ENCODE measurements at regions not wholly inside any gene's neighbourhood (a gene's known extent, or its start where the extent isn't known, plus 50 kb on each side); places are given as distances from the start of the nearest gene placed in this dataset.
"Not testable (repeated sequence)": the region's sequence is repeated elsewhere in the genome, so short reads cannot be mapped to it uniquely, and the experiment has no call there.

DNA sequence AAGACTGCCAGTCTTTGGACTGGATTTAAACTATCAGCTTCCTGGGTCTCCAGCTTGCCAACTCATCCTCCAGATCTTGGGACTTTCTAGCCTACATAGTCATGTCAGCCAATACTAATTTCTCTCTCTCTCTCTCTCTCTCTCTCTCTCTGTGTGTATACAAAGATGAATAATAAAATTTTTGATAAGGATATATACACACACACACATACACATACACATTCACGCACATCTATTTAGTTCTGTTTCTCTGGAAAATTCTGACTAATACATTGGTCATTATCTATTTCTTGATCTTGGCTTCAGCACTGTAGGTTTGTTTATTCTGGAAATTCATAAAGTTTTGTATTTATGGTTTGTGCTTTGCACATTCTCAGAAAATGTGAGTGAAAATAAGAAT, 1606.2 kb upstream of the NUDT12 start:
- Histone ChIP-seq H3K27me3 (replicated peaks; ENCODE audit: insufficient read depth, low read depth, low read length, poor library complexity) (no peaks in the 10 kb centered on the region), H3K27ac (ENCODE audit: low read depth, low read length, poor library complexity, severe bottlenecking) (no peak overlapping the region), H3K4me1 (ENCODE audit: insufficient read depth, low read length, poor library complexity, severe bottlenecking) (no peaks in the 10 kb centered on the region), H3K36me3 (ENCODE audit: insufficient read depth, low read length, poor library complexity, severe bottlenecking) (no peaks in the 10 kb centered on the region), H3K9me3 (ENCODE audit: low read depth, low read length, poor library complexity, severe bottlenecking) (no peaks in the 10 kb centered on the region), H3K4me3 (ENCODE audit: low read depth, low read length, poor library complexity, severe bottlenecking) (no peak overlapping the region)
- no peak for DNase-seq (ENCODE audit: low spot score)
- TF ChIP-seq, protein P1, sequence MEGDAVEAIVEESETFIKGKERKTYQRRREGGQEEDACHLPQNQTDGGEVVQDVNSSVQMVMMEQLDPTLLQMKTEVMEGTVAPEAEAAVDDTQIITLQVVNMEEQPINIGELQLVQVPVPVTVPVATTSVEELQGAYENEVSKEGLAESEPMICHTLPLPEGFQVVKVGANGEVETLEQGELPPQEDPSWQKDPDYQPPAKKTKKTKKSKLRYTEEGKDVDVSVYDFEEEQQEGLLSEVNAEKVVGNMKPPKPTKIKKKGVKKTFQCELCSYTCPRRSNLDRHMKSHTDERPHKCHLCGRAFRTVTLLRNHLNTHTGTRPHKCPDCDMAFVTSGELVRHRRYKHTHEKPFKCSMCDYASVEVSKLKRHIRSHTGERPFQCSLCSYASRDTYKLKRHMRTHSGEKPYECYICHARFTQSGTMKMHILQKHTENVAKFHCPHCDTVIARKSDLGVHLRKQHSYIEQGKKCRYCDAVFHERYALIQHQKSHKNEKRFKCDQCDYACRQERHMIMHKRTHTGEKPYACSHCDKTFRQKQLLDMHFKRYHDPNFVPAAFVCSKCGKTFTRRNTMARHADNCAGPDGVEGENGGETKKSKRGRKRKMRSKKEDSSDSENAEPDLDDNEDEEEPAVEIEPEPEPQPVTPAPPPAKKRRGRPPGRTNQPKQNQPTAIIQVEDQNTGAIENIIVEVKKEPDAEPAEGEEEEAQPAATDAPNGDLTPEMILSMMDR (conservative IDR thresholded peaks at IDR 0.05; ENCODE audit: low read depth, low read length): no peak
- no peak for TF ChIP-seq EZH2 (IDR thresholded peaks at IDR 0.05; ENCODE audit: borderline replicate concordance, low read depth, low read length, poor library complexity, severe bottlenecking)
- POLR2A ChIA-PET (ENCODE audit: low non-redundant PET): no interaction called here
- CTCF ChIA-PET: no interaction called here
- BruUV-seq (replicated peaks): no TSS peak
- intact Hi-C loops (cut with micrococcal nuclease; ENCODE audit: unreplicated experiment): no loop called here

DNA sequence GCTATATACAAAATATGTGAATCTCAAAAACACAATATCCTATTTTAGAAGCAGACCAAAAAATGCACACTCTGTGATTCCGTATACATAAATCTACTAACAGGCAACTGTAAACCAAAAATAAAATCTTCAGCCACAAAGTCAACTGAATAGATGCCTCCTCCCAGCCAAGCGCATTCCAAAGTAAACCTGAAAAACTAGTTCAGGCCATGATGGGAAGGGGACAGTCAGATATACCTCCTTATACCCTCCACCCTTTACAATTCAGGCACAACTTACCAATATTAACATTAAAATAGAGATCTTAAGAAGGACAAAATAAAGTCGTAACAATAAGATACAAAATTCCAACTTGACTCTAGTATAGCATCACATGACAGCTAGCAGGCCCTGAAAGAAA, 1604.5 kb upstream of the NUDT12 start:
- BruUV-seq (replicated peaks): no TSS peak
- POLR2A ChIA-PET (ENCODE audit: low non-redundant PET): no interaction called here
- Histone ChIP-seq H3K4me3 (ENCODE audit: low read depth, low read length, poor library complexity, severe bottlenecking) (no peak overlapping the region), H3K4me1 (ENCODE audit: insufficient read depth, low read length, poor library complexity, severe bottlenecking) (no peaks in the 10 kb centered on the region), H3K36me3 (ENCODE audit: insufficient read depth, low read length, poor library complexity, severe bottlenecking) (no peaks in the 10 kb centered on the region), H3K9me3 (ENCODE audit: low read depth, low read length, poor library complexity, severe bottlenecking) (no peaks in the 10 kb centered on the region), H3K27me3 (replicated peaks; ENCODE audit: insufficient read depth, low read depth, low read length, poor library complexity) (no peaks in the 10 kb centered on the region), H3K27ac (ENCODE audit: low read depth, low read length, poor library complexity, severe bottlenecking) (no peak overlapping the region)
- intact Hi-C loops (cut with micrococcal nuclease; ENCODE audit: unreplicated experiment): no loop called here
- CTCF ChIA-PET: no interaction called here
- TF ChIP-seq, protein P1 (conservative IDR thresholded peaks at IDR 0.05; ENCODE audit: low read depth, low read length): no peak
- no peak for TF ChIP-seq EZH2 (IDR thresholded peaks at IDR 0.05; ENCODE audit: borderline replicate concordance, low read depth, low read length, poor library complexity, severe bottlenecking)
- DNase-seq (ENCODE audit: low spot score): no peak

DNA sequence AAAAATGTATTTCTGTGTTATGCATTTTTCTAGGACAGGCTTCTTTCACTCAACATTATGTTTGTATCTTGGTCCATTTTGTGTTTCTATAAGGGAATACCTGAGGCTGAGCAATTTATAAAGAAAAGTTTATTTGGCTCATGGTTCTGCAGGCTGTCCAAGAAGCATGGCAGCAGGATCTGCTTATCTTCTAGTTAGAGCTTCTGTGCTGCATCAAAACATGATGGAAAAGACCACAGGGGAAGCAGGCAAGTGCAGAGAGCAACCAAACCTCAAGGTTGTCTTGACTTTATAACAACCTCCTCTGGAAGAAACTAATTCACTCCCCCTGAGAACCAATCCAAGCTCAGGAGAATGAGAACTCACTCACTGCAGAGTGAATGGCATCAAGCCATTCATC, 1601.0 kb upstream of the NUDT12 start:
- CTCF ChIA-PET: no interaction called here
- Histone ChIP-seq H3K36me3 (ENCODE audit: insufficient read depth, low read length, poor library complexity, severe bottlenecking) (no peaks in the 10 kb centered on the region), H3K27me3 (replicated peaks; ENCODE audit: insufficient read depth, low read depth, low read length, poor library complexity) (no peaks in the 10 kb centered on the region), H3K4me3 (ENCODE audit: low read depth, low read length, poor library complexity, severe bottlenecking) (no peak overlapping the region), H3K27ac (ENCODE audit: low read depth, low read length, poor library complexity, severe bottlenecking) (no peak overlapping the region), H3K9me3 (ENCODE audit: low read depth, low read length, poor library complexity, severe bottlenecking) (no peaks in the 10 kb centered on the region), H3K4me1 (ENCODE audit: insufficient read depth, low read length, poor library complexity, severe bottlenecking) (no peaks in the 10 kb centered on the region)
- no peak for DNase-seq (ENCODE audit: low spot score)
- no peak for TF ChIP-seq EZH2 (IDR thresholded peaks at IDR 0.05; ENCODE audit: borderline replicate concordance, low read depth, low read length, poor library complexity, severe bottlenecking)
- TF ChIP-seq, protein P1 (conservative IDR thresholded peaks at IDR 0.05; ENCODE audit: low read depth, low read length): no peak
- BruUV-seq (replicated peaks): no TSS peak
- POLR2A ChIA-PET (ENCODE audit: low non-redundant PET): no interaction called here
- intact Hi-C loops (cut with micrococcal nuclease; ENCODE audit: unreplicated experiment): no loop called here

DNA sequence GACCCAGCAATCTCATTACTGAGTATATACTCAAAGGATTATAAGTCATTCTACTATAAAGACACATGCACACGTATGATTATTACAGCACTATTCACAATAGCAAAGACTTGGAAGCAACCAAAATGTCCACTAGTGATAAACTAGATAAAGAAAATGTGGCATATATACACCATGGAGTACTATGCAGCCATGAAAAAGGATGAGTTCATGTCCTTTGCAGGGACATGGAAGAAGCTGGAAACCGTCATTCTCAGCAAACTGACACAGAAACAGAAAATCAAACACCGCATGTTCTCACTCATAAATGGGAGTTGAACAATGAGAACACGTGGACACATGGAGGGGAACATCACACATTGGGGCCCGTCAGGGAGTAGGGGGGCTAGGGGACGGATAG, 1600.0 kb upstream of the NUDT12 start:
- DNase-seq (ENCODE audit: low spot score); CTCF ChIA-PET; intact Hi-C loops (cut with micrococcal nuclease; ENCODE audit: unreplicated experiment); H3K27me3 ChIP-seq (replicated peaks; ENCODE audit: insufficient read depth, low read depth, low read length, poor library complexity); H3K9me3 ChIP-seq (ENCODE audit: low read depth, low read length, poor library complexity, severe bottlenecking); POLR2A ChIA-PET (ENCODE audit: low non-redundant PET); H3K36me3 ChIP-seq (ENCODE audit: insufficient read depth, low read length, poor library complexity, severe bottlenecking); H3K27ac ChIP-seq (ENCODE audit: low read depth, low read length, poor library complexity, severe bottlenecking); BruUV-seq (replicated peaks); H3K4me1 ChIP-seq (ENCODE audit: insufficient read depth, low read length, poor library complexity, severe bottlenecking); H3K4me3 ChIP-seq (ENCODE audit: low read depth, low read length, poor library complexity, severe bottlenecking): not testable (repeated sequence)

Measured in A673 (cell line).